Lower leg skin (tissue), 3 donors: ENCODE measurements at regions not wholly inside any gene's neighbourhood (a gene's known extent, or its start where the extent isn't known, plus 50 kb on each side); places are given as distances from the start of the nearest gene placed in this dataset.

Experiments
- POLR2A ChIP-seq, 2 donors: fragments of 450-650 bp; IDR thresholded peaks; one replicate each; pipeline ENCODE4 v1.6.1; 2016 to 2017; ENCODE audit warnings: antibody characterized with exemption in 2 of 2, mild to moderate bottlenecking in 1 of 2, moderate library complexity in 1 of 2
- TF ChIP-seq, protein P1 (sequence below), 3 donors: fragments of 450-650 bp; IDR thresholded peaks; one replicate each; pipeline ENCODE4 v1.5.1; 2016; ENCODE audit warnings: antibody characterized with exemption in 3 of 3, mild to moderate bottlenecking in 3 of 3, moderate library complexity in 2 of 3

DNA sequence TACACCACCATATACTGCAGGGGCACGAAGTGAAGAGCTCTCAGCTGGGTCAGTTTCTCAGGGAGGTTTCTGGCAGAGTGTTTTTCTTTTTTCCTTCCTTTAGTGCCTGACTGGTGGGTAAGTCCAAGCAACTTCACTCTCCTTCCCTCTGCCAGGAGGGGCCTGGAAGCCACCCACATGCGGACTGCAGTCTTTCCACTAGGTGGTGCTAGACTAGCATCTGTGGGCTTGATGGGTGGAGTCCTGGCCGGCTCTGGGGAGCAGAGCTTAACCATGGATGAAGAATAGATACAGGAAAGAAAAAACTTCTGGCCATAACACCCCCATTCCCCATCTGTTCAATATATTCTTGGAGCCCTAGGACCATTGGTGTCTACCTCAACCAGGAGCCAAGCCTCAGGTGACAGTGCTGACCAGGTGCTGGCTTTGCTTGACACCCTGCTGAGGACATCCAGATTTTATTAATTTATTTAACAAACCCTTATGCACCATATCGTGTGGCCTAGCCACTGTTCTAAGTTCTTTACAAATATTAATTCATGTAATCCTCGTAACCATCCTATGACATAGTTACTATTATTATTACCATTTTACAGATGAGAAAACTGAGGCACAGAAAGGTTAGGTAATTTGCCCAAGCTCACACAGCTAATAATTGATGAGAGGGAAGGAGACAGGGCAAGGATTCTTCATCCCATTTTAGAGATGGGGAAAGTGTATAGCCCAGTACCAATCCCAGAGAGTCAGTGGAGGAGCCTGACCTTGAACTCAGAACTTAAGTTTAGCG, 126.7 kb upstream of the CSF3R start:
- TF ChIP-seq POLR2A (IDR thresholded peaks at IDR 0.05) = no peak
- TF ChIP-seq, protein P1, sequence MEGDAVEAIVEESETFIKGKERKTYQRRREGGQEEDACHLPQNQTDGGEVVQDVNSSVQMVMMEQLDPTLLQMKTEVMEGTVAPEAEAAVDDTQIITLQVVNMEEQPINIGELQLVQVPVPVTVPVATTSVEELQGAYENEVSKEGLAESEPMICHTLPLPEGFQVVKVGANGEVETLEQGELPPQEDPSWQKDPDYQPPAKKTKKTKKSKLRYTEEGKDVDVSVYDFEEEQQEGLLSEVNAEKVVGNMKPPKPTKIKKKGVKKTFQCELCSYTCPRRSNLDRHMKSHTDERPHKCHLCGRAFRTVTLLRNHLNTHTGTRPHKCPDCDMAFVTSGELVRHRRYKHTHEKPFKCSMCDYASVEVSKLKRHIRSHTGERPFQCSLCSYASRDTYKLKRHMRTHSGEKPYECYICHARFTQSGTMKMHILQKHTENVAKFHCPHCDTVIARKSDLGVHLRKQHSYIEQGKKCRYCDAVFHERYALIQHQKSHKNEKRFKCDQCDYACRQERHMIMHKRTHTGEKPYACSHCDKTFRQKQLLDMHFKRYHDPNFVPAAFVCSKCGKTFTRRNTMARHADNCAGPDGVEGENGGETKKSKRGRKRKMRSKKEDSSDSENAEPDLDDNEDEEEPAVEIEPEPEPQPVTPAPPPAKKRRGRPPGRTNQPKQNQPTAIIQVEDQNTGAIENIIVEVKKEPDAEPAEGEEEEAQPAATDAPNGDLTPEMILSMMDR (IDR thresholded peaks at IDR 0.05) = no peak
